Upper lobe of right lung (tissue), 1 donor: ENCODE measurements at regions not wholly inside any gene's neighbourhood (a gene's known extent, or its start where the extent isn't known, plus 50 kb on each side); places are given as distances from the start of the nearest gene placed in this dataset.
"Not testable (repeated sequence)": the region's sequence is repeated elsewhere in the genome, so short reads cannot be mapped to it uniquely, and the experiment has no call there.

Source experiments
- ATAC-seq: fragments of 200-7000 bp; cut with Tn5 transposase; one replicate; pipeline ENCODE4 v1.9.1; 2020; ENCODE audit warnings: mild to moderate bottlenecking, moderate library complexity
- DNase-seq: peaks from one replicate; pipeline ENCODE4 v3.0.0-alpha.2; 2020
- H3K27ac ChIP-seq: fragments of 200-600 bp; one replicate; pipeline ENCODE4 v1.8.0; 2022
- H3K27me3 ChIP-seq: fragments of 200-600 bp; one replicate; pipeline ENCODE4 v1.8.0; 2022; ENCODE audit warnings: mild to moderate bottlenecking
- H3K36me3 ChIP-seq: fragments of 200-600 bp; one replicate; pipeline ENCODE4 v1.8.0; 2022
- H3K4me1 ChIP-seq: fragments of 200-600 bp; one replicate; pipeline ENCODE4 v1.8.0; 2022
- H3K4me3 ChIP-seq: fragments of 200-600 bp; one replicate; pipeline ENCODE4 v1.8.0; 2022; ENCODE audit warnings: mild to moderate bottlenecking
- H3K9me3 ChIP-seq: fragments of 200-600 bp; one replicate; pipeline ENCODE4 v1.8.0; 2022
- CTCF ChIP-seq: fragments of 200-600 bp; IDR thresholded peaks from one replicate; pipeline ENCODE4 v1.8.0; 2022; ENCODE audit warnings: antibody characterized with exemption
- intact Hi-C: fragments of 100-400 bp; cut with DNase I; formaldehyde crosslinking; loops from one replicate; pipeline ENCODE4 v1.11.0; 2022
- donor health status: DM: no; HTN: yes; CAD: no; lungs with severe emphysema.

DNA sequence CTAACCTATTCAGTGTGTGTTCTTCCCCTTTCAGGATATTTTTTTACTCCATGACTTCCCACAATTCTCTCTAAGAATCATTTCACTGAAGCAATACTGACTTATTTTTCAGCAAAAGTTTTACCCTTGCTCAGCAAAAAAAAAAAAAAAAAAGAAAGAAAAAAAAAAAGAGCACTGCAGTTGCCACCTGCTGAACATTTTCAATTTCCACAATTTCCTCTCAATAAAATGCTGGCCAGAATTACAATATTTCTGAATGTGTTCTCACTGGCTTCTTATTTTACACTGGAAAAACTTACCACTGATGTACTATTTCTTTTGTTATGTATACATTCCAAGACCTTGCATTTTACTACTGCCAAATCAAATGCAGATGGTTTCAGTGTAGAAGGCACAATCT, 210.4 kb downstream of the PAPSS1 start:
- ATAC-seq (no peak), DNase-seq (no peak)
- Histone ChIP-seq H3K27ac (no peak overlapping the region), H3K9me3 (no peaks in the 10 kb centered on the region), H3K27me3 (no peaks in the 10 kb centered on the region), H3K4me1 (no peaks in the 10 kb centered on the region), H3K36me3 (no peaks in the 10 kb centered on the region), H3K4me3 (no peak overlapping the region)
- TF ChIP-seq CTCF = no peak
- intact Hi-C loops = no loop called here

DNA sequence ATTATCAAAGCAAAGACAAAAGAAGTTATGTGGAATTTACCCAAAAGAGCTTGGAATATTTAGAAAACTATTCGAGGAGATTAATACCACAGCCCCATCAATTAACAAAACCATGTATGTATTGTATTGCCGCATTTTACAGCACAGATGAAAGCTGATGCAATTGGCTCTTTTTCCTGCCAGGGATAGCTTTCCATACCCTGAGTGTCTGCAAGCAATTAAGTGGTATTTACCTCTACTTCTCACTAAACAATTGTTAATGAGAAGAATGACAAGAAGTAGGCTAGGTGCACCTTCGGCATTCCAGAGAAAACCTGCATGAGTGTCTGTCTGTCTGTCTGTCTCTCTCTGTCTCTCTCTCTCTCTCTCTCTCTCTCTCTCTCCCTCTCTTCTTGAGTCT, 219.5 kb downstream of the PAPSS1 start:
- TF ChIP-seq CTCF = no peak

DNA sequence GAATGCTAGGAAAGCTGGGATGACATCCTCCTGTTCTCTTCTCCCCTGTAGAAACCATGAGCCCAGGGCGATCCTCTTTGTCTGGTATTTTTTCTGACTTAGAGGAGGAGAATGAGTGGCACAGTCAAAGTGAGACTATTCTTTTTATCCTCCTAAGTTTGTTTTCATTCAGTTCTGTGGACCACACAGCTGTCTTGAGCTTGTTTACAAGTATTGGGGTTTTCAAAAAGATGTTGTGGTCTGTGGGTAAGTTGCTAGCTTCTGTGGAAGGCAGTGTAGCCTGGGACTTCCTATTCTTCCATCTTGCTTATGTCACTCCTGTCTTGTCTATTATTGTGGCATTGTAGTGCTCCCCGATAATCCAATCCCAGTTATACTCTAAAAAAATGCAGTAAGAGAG, 223.0 kb downstream of the PAPSS1 start:
- H3K9me3 ChIP-seq = no peaks in the 10 kb centered on the region
- H3K4me3 ChIP-seq = no peak overlapping the region
- no peak for TF ChIP-seq CTCF
- DNase-seq (no peak), ATAC-seq (no peak)
- intact Hi-C loops = no loop called here
- H3K36me3 ChIP-seq = no peaks in the 10 kb centered on the region
- no peaks in the 10 kb centered on the region for H3K27me3 ChIP-seq
- no peaks in the 10 kb centered on the region for H3K4me1 ChIP-seq
- no peak overlapping the region for H3K27ac ChIP-seq

More for the DNA sequence above, 219.5 kb downstream of the PAPSS1 start:
- intact Hi-C loops = no loop called here
- Histone ChIP-seq H3K27me3 (no peaks in the 10 kb centered on the region), H3K9me3 (no peaks in the 10 kb centered on the region), H3K27ac (no peak overlapping the region), H3K4me3 (no peak overlapping the region), H3K4me1 (no peaks in the 10 kb centered on the region), H3K36me3 (no peaks in the 10 kb centered on the region)
- ATAC-seq = no peak
- no peak for DNase-seq

DNA sequence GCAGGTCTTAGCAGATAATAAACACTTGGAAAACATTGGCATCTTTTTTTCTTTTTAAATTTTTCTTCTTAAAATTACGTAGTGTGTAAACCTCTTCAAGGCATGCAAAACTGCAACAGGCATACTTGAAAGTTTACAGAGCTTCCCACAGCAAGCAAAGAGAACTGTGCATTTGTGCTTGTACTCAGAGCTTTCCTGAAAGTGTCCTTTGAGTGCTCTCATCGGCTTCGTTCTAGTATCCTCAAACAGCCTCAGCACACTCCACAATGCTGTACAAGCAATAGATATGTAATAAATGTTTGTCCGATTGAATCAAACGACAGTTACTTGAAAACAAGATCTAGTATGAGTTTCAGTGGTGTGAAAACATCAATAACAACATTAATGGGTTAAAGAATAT, 227.5 kb downstream of the PAPSS1 start:
- TF ChIP-seq CTCF = no peak
- Histone ChIP-seq H3K4me3 (no peak overlapping the region), H3K9me3 (no peaks in the 10 kb centered on the region), H3K36me3 (no peaks in the 10 kb centered on the region), H3K27ac (no peak overlapping the region), H3K27me3 (no peaks in the 10 kb centered on the region), H3K4me1 (no peaks in the 10 kb centered on the region)
- DNase-seq = no peak
- intact Hi-C loops = no loop called here
- peak; percentile 87 for ATAC-seq

DNA sequence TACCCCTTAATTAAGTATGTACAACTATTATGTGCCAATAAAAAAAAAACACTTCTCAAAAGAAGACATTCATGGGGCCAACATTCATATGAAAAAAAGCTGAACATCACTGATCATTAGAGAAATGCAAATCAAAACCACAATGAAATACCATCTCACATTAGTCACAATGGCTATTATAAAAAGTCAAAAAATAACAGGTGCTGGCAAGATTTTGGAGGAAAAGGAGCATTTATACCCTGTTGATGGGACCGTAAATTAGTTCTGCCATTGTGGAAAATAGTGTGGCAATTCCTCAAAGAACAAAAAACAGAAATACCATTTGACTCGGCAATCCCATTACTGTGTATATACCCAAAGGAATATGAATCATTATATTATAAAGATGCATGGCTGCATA, 229.9 kb downstream of the PAPSS1 start:
- DNase-seq = no peak

GRCh38 chr4:107483621-107484020, 236.4 kb downstream of the PAPSS1 start:
- DNase-seq, H3K27me3 ChIP-seq, ATAC-seq, intact Hi-C loops, H3K9me3 ChIP-seq, H3K36me3 ChIP-seq, H3K4me3 ChIP-seq, H3K27ac ChIP-seq, H3K4me1 ChIP-seq: not testable (repeated sequence)

More for the DNA sequence above, 229.9 kb downstream of the PAPSS1 start:
- Histone ChIP-seq H3K9me3 (no peaks in the 10 kb centered on the region), H3K27me3 (no peaks in the 10 kb centered on the region), H3K4me1 (no peaks in the 10 kb centered on the region), H3K27ac (no peak overlapping the region), H3K4me3 (no peak overlapping the region), H3K36me3 (no peaks in the 10 kb centered on the region)
- TF ChIP-seq CTCF = no peak
- ATAC-seq = no peak
- intact Hi-C loops = no loop called here
